LNCaP clone FGC (cell line): ENCODE measurements at regions not wholly inside any gene's neighbourhood (a gene's known extent, or its start where the extent isn't known, plus 50 kb on each side); places are given as distances from the start of the nearest gene placed in this dataset.

Experiments used
- DNase-seq: peaks from one replicate; pipeline ENCODE4 v3.0.0-alpha.2; 2011; ENCODE audit warnings: low read depth
- H3K4me3 ChIP-seq: 2 replicates; pipeline ENCODE4 v1.5.1; 2011; ENCODE audit warnings: mild to moderate bottlenecking, low read depth, low read length, control low read depth
- TF ChIP-seq, protein P1 (sequence below): IDR thresholded peaks from 2 replicates; pipeline ENCODE4 v1.5.1; 2012; ENCODE audit warnings: mild to moderate bottlenecking; ENCODE audit not compliant: control insufficient read depth, insufficient read depth; ENCODE audit errors: extremely low read depth

DNA sequence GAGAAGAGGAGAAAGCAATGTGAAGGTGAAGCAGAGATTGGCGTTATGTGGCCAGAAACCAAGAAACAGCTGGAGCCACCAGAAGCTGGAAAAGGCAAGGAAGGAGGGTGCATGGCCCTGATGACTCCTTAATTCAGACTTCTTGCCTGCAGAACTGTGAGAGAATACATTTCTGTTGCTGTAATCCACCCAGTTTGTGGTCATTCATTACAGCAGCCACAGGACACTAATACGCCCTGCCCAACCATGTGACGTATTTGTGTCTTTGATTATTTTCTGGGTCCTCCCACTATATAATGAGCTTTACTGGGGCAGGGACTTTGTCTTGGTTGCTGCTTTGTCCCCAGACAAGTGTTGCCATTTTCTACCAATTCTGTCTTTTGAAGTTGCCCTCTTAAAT lies 64.5 kb upstream of the MITF start:
- no peak overlapping the region for H3K4me3 ChIP-seq
- TF ChIP-seq, protein P1, sequence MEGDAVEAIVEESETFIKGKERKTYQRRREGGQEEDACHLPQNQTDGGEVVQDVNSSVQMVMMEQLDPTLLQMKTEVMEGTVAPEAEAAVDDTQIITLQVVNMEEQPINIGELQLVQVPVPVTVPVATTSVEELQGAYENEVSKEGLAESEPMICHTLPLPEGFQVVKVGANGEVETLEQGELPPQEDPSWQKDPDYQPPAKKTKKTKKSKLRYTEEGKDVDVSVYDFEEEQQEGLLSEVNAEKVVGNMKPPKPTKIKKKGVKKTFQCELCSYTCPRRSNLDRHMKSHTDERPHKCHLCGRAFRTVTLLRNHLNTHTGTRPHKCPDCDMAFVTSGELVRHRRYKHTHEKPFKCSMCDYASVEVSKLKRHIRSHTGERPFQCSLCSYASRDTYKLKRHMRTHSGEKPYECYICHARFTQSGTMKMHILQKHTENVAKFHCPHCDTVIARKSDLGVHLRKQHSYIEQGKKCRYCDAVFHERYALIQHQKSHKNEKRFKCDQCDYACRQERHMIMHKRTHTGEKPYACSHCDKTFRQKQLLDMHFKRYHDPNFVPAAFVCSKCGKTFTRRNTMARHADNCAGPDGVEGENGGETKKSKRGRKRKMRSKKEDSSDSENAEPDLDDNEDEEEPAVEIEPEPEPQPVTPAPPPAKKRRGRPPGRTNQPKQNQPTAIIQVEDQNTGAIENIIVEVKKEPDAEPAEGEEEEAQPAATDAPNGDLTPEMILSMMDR: no peak

GRCh38 chr3:69671082-69671952 lies 67.9 kb upstream of the MITF start:
- TF ChIP-seq, protein P1: peak; percentile 72
- DNase-seq: peak; percentile 28
- no peak overlapping the region for H3K4me3 ChIP-seq

More for the DNA sequence above, 64.5 kb upstream of the MITF start:
- DNase-seq: no peak

DNA sequence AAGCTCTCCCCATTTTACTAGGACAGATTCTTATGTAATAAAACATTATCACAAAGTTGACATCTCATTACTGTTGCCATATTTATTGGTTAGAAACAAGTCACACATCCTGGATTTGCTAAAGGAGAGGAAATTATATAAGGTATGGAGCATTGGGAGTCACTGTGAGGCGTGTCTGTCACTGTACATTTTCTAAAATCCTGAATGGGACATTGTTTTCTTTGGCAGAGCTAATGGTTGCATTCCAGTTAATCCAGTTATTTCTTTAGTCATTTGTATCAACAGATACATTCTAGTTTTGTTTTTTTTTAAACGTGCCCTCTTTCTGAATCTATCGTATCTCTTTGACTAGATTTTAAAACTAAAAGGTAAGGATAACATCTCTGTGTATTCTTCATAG lies 70.2 kb upstream of the MITF start:
- TF ChIP-seq, protein P1: no peak
- H3K4me3 ChIP-seq: no peak overlapping the region
- peak; percentile 33 for DNase-seq

- DNase-seq: no peak
- no peak overlapping the region for H3K4me3 ChIP-seq
- TF ChIP-seq, protein P1: no peak
These were observed 74.1 kb upstream of the MITF start for GRCh38 chr3:69665026-69665737.

DNA sequence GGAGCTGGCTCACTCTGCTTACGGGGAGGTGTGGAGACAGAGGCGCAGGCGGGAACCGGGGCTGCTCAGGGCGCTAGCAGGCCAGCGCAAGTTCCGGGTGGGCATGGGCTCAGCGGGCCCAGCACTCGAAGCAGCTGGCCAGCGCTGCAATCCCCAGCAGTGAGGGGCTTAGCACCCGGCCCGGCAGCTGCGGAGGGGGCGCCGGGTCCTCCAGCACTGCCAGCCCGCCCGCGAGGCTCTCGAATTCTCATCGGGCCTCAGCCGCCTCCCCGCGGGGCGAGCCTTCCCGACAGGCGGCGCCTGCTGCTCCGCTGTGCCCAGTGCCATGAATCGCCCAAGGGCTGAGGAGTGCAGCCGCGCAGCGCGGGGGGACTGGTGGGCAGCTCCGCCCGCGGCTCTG lies 78.6 kb upstream of the MITF start:
- DNase-seq: no peak
- H3K4me3 ChIP-seq: no peak overlapping the region
- TF ChIP-seq, protein P1: no peak

DNA sequence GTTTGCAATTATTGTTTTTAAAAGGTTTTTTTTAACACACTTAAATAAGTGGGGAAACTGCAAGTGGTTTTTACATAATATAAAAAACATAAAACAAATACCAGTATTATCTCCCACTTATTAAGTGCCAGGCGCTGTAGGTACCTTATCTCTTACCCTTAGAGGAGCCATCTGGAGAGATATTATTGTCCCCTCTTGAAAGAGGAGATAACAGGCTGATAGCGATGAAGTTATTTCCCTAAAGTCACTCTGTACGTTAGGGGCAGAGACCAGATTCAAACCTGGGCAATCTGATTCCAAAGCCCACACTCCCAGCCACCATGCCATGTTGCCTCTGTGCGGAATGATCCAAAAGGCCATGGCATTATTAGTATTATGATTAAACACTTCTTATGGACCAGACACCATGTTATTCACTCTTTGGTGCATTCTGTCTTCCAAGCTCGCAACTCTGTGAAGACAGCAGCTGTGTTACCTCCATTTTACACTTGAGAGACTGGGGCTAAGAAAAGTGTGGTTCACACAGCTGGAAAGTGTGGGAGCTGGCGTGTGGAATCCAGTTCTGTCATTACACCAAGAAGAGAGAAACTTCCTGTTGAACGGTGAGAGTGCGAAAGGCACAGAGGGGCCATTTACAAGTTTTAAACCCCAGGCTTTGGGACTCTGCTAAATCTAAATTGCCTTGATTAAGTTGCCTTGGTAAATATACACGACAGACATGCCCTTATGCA lies 79.9 kb upstream of the MITF start:
- TF ChIP-seq, protein P1: no peak
- no peak overlapping the region for H3K4me3 ChIP-seq
- no peak for DNase-seq
